ENCODE measurements at regions not wholly inside any gene's neighbourhood (a gene's known extent, or its start where the extent isn't known, plus 50 kb on each side); places are given as distances from the start of the nearest gene placed in this dataset.

- DNase-seq (ENCODE audit: low read depth, low spot score) (no peak), FAIRE-seq (no peak)
- Histone ChIP-seq H3K9me3 (replicated peaks; ENCODE audit: control insufficient read depth, insufficient read depth, low read length) (peaks cover 3% of the 10 kb centered on the region), H3K4me2 (ENCODE audit: insufficient read depth, low read length) (no peak overlapping the region), H3K4me1 (ENCODE audit: control insufficient read depth, extremely low read depth, insufficient read depth, low read length) (no peaks in the 10 kb centered on the region), H3K27me3 (ENCODE audit: control insufficient read depth in 2 of 2, insufficient read depth in 2 of 2, low read length in 2 of 2) (no peaks in the 10 kb centered on the region), H3K9me1 (replicated peaks; ENCODE audit: control insufficient read depth, extremely low read depth, insufficient read depth, low read length) (no peaks in the 10 kb centered on the region), H3K9ac (replicated peaks; ENCODE audit: extremely low read depth, insufficient read depth, low read length) (no peak overlapping the region), H3K79me2 (ENCODE audit: control insufficient read depth, insufficient read depth, low read length) (no peaks in the 10 kb centered on the region), H2AFZ (ENCODE audit: low read depth, low read length) (no peak overlapping the region), H3K27ac (ENCODE audit: insufficient read depth, low read depth, low read length) (no peak overlapping the region), H3K36me3 (ENCODE audit: control insufficient read depth in 2 of 2, extremely low read depth in 1 of 2, insufficient read depth in 2 of 2, low read length in 2 of 2) (no peaks in the 10 kb centered on the region), H4K20me1 (replicated peaks; ENCODE audit: control insufficient read depth, extremely low read depth, insufficient read depth, low read length) (no peaks in the 10 kb centered on the region), H3K4me3 (replicated peaks in 1 of 3; ENCODE audit: insufficient read depth in 1 of 3, low read depth in 1 of 3, low read length in 3 of 3) (no peak overlapping the region)
- no TSS peak for BruUV-seq (replicated peaks)
- dilution Hi-C loops (cut with MboI; ENCODE audit: extremely low pct_ligation_motif_present, low sequenced_read_pairs) (no loop called here), intact Hi-C loops (cut with micrococcal nuclease) (no loop called here)
- no peak for TF ChIP-seq POLR2A (IDR thresholded peaks at IDR 0.05; ENCODE audit: low read depth, low read length)
- TF ChIP-seq FOS (IDR thresholded peaks at IDR 0.05; ENCODE audit: borderline replicate concordance, insufficient read depth, low read length) = no peak
- no peak for TF ChIP-seq MAX (IDR thresholded peaks at IDR 0.05; ENCODE audit: insufficient read depth, insufficient read length)
- no peak for TF ChIP-seq CTCF (IDR thresholded peaks at IDR 0.05; ENCODE audit: extremely low read depth in 1 of 2, insufficient read depth in 1 of 2, low read depth in 1 of 2, low read length in 2 of 2)
- no peak for TF ChIP-seq POLR2AphosphoS5 (IDR thresholded peaks at IDR 0.05; ENCODE audit: insufficient read depth, low read depth, low read length)
- no peak for TF ChIP-seq EZH2 (IDR thresholded peaks at IDR 0.05; ENCODE audit: borderline replicate concordance, low read depth, low read length, severe bottlenecking)
- TF ChIP-seq JUN (IDR thresholded peaks at IDR 0.05; ENCODE audit: borderline replicate concordance, insufficient read depth, insufficient read length, low read depth) = no peak
- TF ChIP-seq GATA2 (IDR thresholded peaks at IDR 0.05; ENCODE audit: insufficient read depth, insufficient read length, low read depth, low read length) = no peak
- TF ChIP-seq MYC (IDR thresholded peaks at IDR 0.05; ENCODE audit: low read depth, low read length) = no peak
- CTCF ChIA-PET = no interaction called here
- POLR2A ChIA-PET = no interaction called here
Measured at GRCh38 chr16:13543850-13544249, 376.1 kb upstream of the ERCC4 start.

Measured in endothelial cell of umbilical vein (primary cell).